Coronary artery (tissue), 2 donors: ENCODE measurements at regions not wholly inside any gene's neighbourhood (a gene's known extent, or its start where the extent isn't known, plus 50 kb on each side); places are given as distances from the start of the nearest gene placed in this dataset.

ENCODE experiments used
- DNase-seq: peaks from one replicate; pipeline ENCODE4 v3.0.0-alpha.2; 2017; ENCODE audit warnings: low spot score
- H3K27ac ChIP-seq, 2 donors: fragments of 200-600 bp; sonication (generic); one replicate each; pipeline ENCODE4 v1.5.1; 2016 to 2019
- H3K4me3 ChIP-seq: fragments of 200-600 bp; sonication (generic); 2 replicates; pipeline ENCODE4 v1.5.1; 2016; ENCODE audit warnings: mild to moderate bottlenecking, moderate library complexity
- CTCF ChIP-seq: fragments of 200-600 bp; sonication (generic); IDR thresholded peaks from one replicate; pipeline ENCODE4 v1.5.1; 2019; ENCODE audit warnings: antibody characterized with exemption

GRCh38 chr7:91636728-91637127, 243.8 kb downstream of the MTERF1 start:
- no peak overlapping the region for H3K4me3 ChIP-seq
- DNase-seq: no peak
- TF ChIP-seq CTCF: no peak
- H3K27ac ChIP-seq: no peak overlapping the region

- no peak for TF ChIP-seq CTCF
- Histone ChIP-seq H3K27ac (no peak overlapping the region), H3K4me3 (no peak overlapping the region)
- no peak for DNase-seq
These were observed 236.2 kb downstream of the MTERF1 start for GRCh38 chr7:91644256-91644655.

GRCh38 chr7:91645542-91645941, 235.0 kb downstream of the MTERF1 start:
- no peak overlapping the region for H3K27ac ChIP-seq
- DNase-seq: no peak
- no peak overlapping the region for H3K4me3 ChIP-seq
- TF ChIP-seq CTCF: no peak

- no peak for DNase-seq
- TF ChIP-seq CTCF: no peak
- no peak overlapping the region for H3K4me3 ChIP-seq
- no peak overlapping the region for H3K27ac ChIP-seq
These were observed 228.5 kb downstream of the MTERF1 start for GRCh38 chr7:91651986-91652385.

GRCh38 chr7:91653286-91653685, 227.2 kb downstream of the MTERF1 start:
- no peak for TF ChIP-seq CTCF
- no peak for DNase-seq
- Histone ChIP-seq H3K4me3 (no peak overlapping the region), H3K27ac (no peak overlapping the region)

GRCh38 chr7:91655656-91656055, 224.8 kb downstream of the MTERF1 start:
- no peak for TF ChIP-seq CTCF
- Histone ChIP-seq H3K27ac (no peak overlapping the region), H3K4me3 (no peak overlapping the region)
- no peak for DNase-seq

GRCh38 chr7:91656541-91657482, 223.7 kb downstream of the MTERF1 start:
- no peak for TF ChIP-seq CTCF
- Histone ChIP-seq H3K27ac (peak overlapping the region in 1 of 2 donors; percentile 13), H3K4me3 (no peak overlapping the region)
- no peak for DNase-seq
